GM23338 (cell line): ENCODE measurements at regions not wholly inside any gene's neighbourhood (a gene's known extent, or its start where the extent isn't known, plus 50 kb on each side); places are given as distances from the start of the nearest gene placed in this dataset.

Experiments used
- ATAC-seq: fragments of 200-7000 bp; cut with Tn5 transposase; 3 replicates; pipeline ENCODE4 v1.9.1; 2020
- DNase-seq: peaks from one replicate; pipeline ENCODE4 v3.0.0-alpha.2; 2015; ENCODE audit warnings: low spot score
- H2AFZ ChIP-seq: fragments of 200-600 bp; sonication (generic); 2 replicates; pipeline ENCODE4 v1.8.0; 2016; ENCODE audit warnings: antibody characterized with exemption, mild to moderate bottlenecking, moderate library complexity
- H3F3A ChIP-seq: fragments of 200-600 bp; sonication (generic); replicated peaks from 2 replicates; pipeline ENCODE4 v1.8.0; 2017; ENCODE audit warnings: antibody characterized with exemption, mixed run types, low read depth
- H3K27ac ChIP-seq: fragments of 200-600 bp; sonication (generic); 2 replicates; pipeline ENCODE4 v1.6.1; 2016; ENCODE audit warnings: low read depth
- H3K27me3 ChIP-seq: fragments of 200-600 bp; sonication (generic); 2 replicates; pipeline ENCODE4 v1.8.0; 2016; ENCODE audit warnings: mild to moderate bottlenecking, mixed run types, moderate library complexity; ENCODE audit not compliant: insufficient read depth
- H3K36me3 ChIP-seq: fragments of 200-600 bp; sonication (generic); 2 replicates; pipeline ENCODE4 v1.8.0; 2016; ENCODE audit warnings: mild to moderate bottlenecking; ENCODE audit not compliant: insufficient read depth
- H3K4me1 ChIP-seq: fragments of 200-600 bp; sonication (generic); 2 replicates; pipeline ENCODE4 v1.8.0; 2016; ENCODE audit warnings: mild to moderate bottlenecking, moderate library complexity; ENCODE audit not compliant: insufficient read depth
- H3K4me2 ChIP-seq: fragments of 200-600 bp; sonication (generic); 2 replicates; pipeline ENCODE4 v1.7.1; 2017; ENCODE audit warnings: mixed run types
- H3K4me3 ChIP-seq: fragments of 200-600 bp; sonication (generic); 2 replicates; pipeline ENCODE4 v1.6.1; 2016; ENCODE audit warnings: mixed run types
- H3K79me2 ChIP-seq: fragments of 200-600 bp; sonication (generic); replicated peaks from 2 replicates; pipeline ENCODE4 v1.8.0; 2017; ENCODE audit warnings: mild to moderate bottlenecking; ENCODE audit not compliant: insufficient read depth
- H3K9me2 ChIP-seq: fragments of 200-600 bp; sonication (generic); 2 replicates; pipeline ENCODE4 v1.8.0; 2017; ENCODE audit not compliant: insufficient read depth
- H4K20me1 ChIP-seq: fragments of 200-600 bp; sonication (generic); replicated peaks from 2 replicates; pipeline ENCODE4 v1.8.0; 2017; ENCODE audit warnings: mild to moderate bottlenecking; ENCODE audit not compliant: insufficient read depth
- H3K27ac Mint-ChIP-seq: 2 replicates; pipeline ENCODE4 v1.8.0; 2020; ENCODE audit warnings: inconsistent platforms, mild to moderate bottlenecking, moderate library complexity, mixed read lengths
- H3K27me3 Mint-ChIP-seq: 3 replicates; pipeline ENCODE4 v1.8.0; 2022; ENCODE audit warnings: low read depth, mild to moderate bottlenecking, moderate library complexity, mixed read lengths, inconsistent platforms; ENCODE audit not compliant: insufficient read depth, poor library complexity
- H3K36me3 Mint-ChIP-seq: 3 replicates; pipeline ENCODE4 v1.8.0; 2021; ENCODE audit warnings: low read depth, mild to moderate bottlenecking, inconsistent platforms, moderate library complexity, mixed read lengths
- H3K4me1 Mint-ChIP-seq: 3 replicates; pipeline ENCODE4 v1.8.0; 2020; ENCODE audit warnings: mild to moderate bottlenecking, inconsistent platforms, mixed read lengths
- H3K4me3 Mint-ChIP-seq: 3 replicates; pipeline ENCODE4 v1.8.0; 2021; ENCODE audit warnings: moderate library complexity, mild to moderate bottlenecking, inconsistent platforms, mixed read lengths
- H3K9me3 Mint-ChIP-seq: 3 replicates; pipeline ENCODE4 v1.8.0; 2020; ENCODE audit warnings: moderate library complexity, mild to moderate bottlenecking, inconsistent platforms, mixed read lengths
- CREB1 ChIP-seq: fragments of 250-450 bp; sonication (Bioruptor Pico); IDR thresholded peaks from 2 replicates; pipeline ENCODE4 v1.5.0; 2020; ENCODE audit warnings: low read depth, mild to moderate bottlenecking, moderate library complexity
- EZH2 ChIP-seq: fragments of 200-600 bp; sonication (generic); IDR thresholded peaks from one replicate; pipeline ENCODE4 v1.8.0; 2017; ENCODE audit warnings: antibody characterized with exemption, mild to moderate bottlenecking, low read depth; ENCODE audit not compliant: unreplicated experiment
- JUNB ChIP-seq: IDR thresholded peaks from one replicate; pipeline ENCODE4 v1.6.1; 2016; ENCODE audit warnings: antibody characterized with exemption; ENCODE audit not compliant: unreplicated experiment
- NANOG ChIP-seq: IDR thresholded peaks from 2 replicates; pipeline ENCODE4 v1.6.1; 2016; ENCODE audit warnings: antibody characterized with exemption, borderline replicate concordance
- POLR2AphosphoS5 ChIP-seq: IDR thresholded peaks from 2 replicates; pipeline ENCODE4 v1.6.1; 2016; ENCODE audit warnings: antibody characterized with exemption, low read depth
- STAT1 ChIP-seq: IDR thresholded peaks from one replicate; pipeline ENCODE4 v1.6.1; 2016; ENCODE audit warnings: antibody characterized with exemption; ENCODE audit not compliant: unreplicated experiment
- ZNF114 ChIP-seq: fragments of 250-450 bp; sonication (Bioruptor Pico); IDR thresholded peaks from 2 replicates; pipeline ENCODE4 v1.5.0; 2020; ENCODE audit warnings: mild to moderate bottlenecking, moderate library complexity
- ZNF331 ChIP-seq: fragments of 250-450 bp; sonication (Bioruptor Pico); IDR thresholded peaks from 2 replicates; pipeline ENCODE4 v1.5.0; 2020; ENCODE audit warnings: low read depth, mild to moderate bottlenecking, moderate library complexity
- TF ChIP-seq, protein P1 (sequence below): IDR thresholded peaks from 2 replicates; pipeline ENCODE4 v1.6.1; 2016; ENCODE audit warnings: antibody characterized with exemption
- TF ChIP-seq, protein P2 (sequence below), 2 experiments: fragments of 200-600 bp in 1 of 2; sonication (generic) in 1 of 2; conservative IDR thresholded peaks; 2 replicates each; pipeline versions ENCODE4 v1.5.1 to v1.6.1; 2016 to 2017; ENCODE audit warnings: antibody characterized with exemption in 2 of 2, low read depth in 2 of 2, mild to moderate bottlenecking in 2 of 2, moderate library complexity in 1 of 2

DNA sequence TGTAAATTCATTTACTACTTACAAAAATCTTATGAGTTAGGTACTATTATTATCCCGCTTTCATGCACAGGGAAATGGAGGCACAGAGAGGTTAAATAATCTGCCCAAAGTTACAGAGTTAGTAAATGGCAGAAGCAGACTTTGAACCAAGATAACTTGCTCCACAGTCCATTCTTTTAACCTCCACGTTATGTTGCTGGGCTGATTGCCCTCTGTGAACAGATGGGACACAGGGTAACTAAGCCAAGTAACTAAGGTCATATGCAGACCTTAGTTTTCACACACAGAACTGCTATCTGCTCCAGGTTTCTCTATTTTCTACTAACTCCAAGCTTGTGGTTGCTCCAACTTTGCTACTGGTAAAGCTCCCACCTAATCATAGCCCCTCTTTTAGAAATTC is 147.1 kb upstream of the IFNG-AS1 start:
- DNase-seq (no peak), ATAC-seq (no peak)
- TF ChIP-seq, protein P1, sequence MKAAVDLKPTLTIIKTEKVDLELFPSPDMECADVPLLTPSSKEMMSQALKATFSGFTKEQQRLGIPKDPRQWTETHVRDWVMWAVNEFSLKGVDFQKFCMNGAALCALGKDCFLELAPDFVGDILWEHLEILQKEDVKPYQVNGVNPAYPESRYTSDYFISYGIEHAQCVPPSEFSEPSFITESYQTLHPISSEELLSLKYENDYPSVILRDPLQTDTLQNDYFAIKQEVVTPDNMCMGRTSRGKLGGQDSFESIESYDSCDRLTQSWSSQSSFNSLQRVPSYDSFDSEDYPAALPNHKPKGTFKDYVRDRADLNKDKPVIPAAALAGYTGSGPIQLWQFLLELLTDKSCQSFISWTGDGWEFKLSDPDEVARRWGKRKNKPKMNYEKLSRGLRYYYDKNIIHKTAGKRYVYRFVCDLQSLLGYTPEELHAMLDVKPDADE, result no peak
- TF ChIP-seq EZH2 (no peak), ZNF114 (CRISPR knock-in tag) (no peak), STAT1 (no peak), JUNB (no peak), CREB1 (CRISPR knock-in tag) (no peak)
- H3K4me3 Mint-ChIP-seq, result no peak overlapping the region
- no peaks in the 10 kb centered on the region for H3K79me2 ChIP-seq
- no peaks in the 10 kb centered on the region for H3K4me1 ChIP-seq
- no peaks in the 10 kb centered on the region for H3K36me3 ChIP-seq
- H2AFZ ChIP-seq, result no peak overlapping the region
- H3F3A ChIP-seq, result no peaks in the 10 kb centered on the region
- H3K27ac Mint-ChIP-seq, result no peak overlapping the region
- no peaks in the 10 kb centered on the region for H4K20me1 ChIP-seq
- H3K4me2 ChIP-seq, result no peak overlapping the region
- no peak overlapping the region for H3K4me3 ChIP-seq
- H3K9me2 ChIP-seq, result no peaks in the 10 kb centered on the region
- no peaks in the 10 kb centered on the region for H3K4me1 Mint-ChIP-seq
- H3K27me3 ChIP-seq, result no peaks in the 10 kb centered on the region
- no peak overlapping the region for H3K27ac ChIP-seq
- peaks cover 10% of the 10 kb centered on the region for H3K9me3 Mint-ChIP-seq
- no peaks in the 10 kb centered on the region for H3K27me3 Mint-ChIP-seq
- no peaks in the 10 kb centered on the region for H3K36me3 Mint-ChIP-seq

- H3K36me3 ChIP-seq, result no peaks in the 10 kb centered on the region
- H3K4me3 ChIP-seq, result no peak overlapping the region
- H3K27ac ChIP-seq, result no peak overlapping the region
- H3K4me3 Mint-ChIP-seq, result no peak overlapping the region
- no peaks in the 10 kb centered on the region for H3K4me1 ChIP-seq
- no peaks in the 10 kb centered on the region; the same call in 2 of the 3 replicates for H3K36me3 Mint-ChIP-seq
- peaks cover 5% of the 10 kb centered on the region; the same call in 2 of the 3 replicates for H3K9me3 Mint-ChIP-seq
- H3K9me2 ChIP-seq, result no peaks in the 10 kb centered on the region
- H3K27ac Mint-ChIP-seq, result no peak overlapping the region
- TF ChIP-seq NANOG, result no peak
- TF ChIP-seq, protein P1, result no peak
- no peaks in the 10 kb centered on the region for H3F3A ChIP-seq
- H2AFZ ChIP-seq, result no peak overlapping the region
- ATAC-seq, result no peak
- H4K20me1 ChIP-seq, result no peaks in the 10 kb centered on the region
- no peaks in the 10 kb centered on the region for H3K4me1 Mint-ChIP-seq
- H3K4me2 ChIP-seq, result no peak overlapping the region
- H3K79me2 ChIP-seq, result no peaks in the 10 kb centered on the region
- DNase-seq, result no peak
- H3K27me3 Mint-ChIP-seq, result no peaks in the 10 kb centered on the region
- no peaks in the 10 kb centered on the region for H3K27me3 ChIP-seq
Observed at GRCh38 chr12:67843257-67843656, 146.0 kb upstream of the IFNG-AS1 start.

GRCh38 chr12:67852701-67853100 is 136.5 kb upstream of the IFNG-AS1 start:
- Histone ChIP-seq H3F3A (no peaks in the 10 kb centered on the region), H2AFZ (no peak overlapping the region), H3K9me2 (no peaks in the 10 kb centered on the region; the same call in 1 of the 2 replicates), H3K27ac (no peak overlapping the region), H4K20me1 (no peaks in the 10 kb centered on the region), H3K4me2 (no peak overlapping the region), H3K4me3 (no peak overlapping the region), H3K4me1 (no peaks in the 10 kb centered on the region), H3K79me2 (no peaks in the 10 kb centered on the region), H3K36me3 (0 out of 2 replicates have a peak, but pooled peaks cover 11% of the 10 kb centered on the region), H3K27me3 (no peaks in the 10 kb centered on the region)
- H3K27me3 Mint-ChIP-seq, result no peaks in the 10 kb centered on the region
- TF ChIP-seq POLR2AphosphoS5, result no peak
- TF ChIP-seq EZH2, result no peak
- no peak for TF ChIP-seq JUNB
- TF ChIP-seq CREB1 (CRISPR knock-in tag), result no peak
- TF ChIP-seq STAT1, result no peak
- no peak for TF ChIP-seq NANOG
- TF ChIP-seq, protein P2, sequence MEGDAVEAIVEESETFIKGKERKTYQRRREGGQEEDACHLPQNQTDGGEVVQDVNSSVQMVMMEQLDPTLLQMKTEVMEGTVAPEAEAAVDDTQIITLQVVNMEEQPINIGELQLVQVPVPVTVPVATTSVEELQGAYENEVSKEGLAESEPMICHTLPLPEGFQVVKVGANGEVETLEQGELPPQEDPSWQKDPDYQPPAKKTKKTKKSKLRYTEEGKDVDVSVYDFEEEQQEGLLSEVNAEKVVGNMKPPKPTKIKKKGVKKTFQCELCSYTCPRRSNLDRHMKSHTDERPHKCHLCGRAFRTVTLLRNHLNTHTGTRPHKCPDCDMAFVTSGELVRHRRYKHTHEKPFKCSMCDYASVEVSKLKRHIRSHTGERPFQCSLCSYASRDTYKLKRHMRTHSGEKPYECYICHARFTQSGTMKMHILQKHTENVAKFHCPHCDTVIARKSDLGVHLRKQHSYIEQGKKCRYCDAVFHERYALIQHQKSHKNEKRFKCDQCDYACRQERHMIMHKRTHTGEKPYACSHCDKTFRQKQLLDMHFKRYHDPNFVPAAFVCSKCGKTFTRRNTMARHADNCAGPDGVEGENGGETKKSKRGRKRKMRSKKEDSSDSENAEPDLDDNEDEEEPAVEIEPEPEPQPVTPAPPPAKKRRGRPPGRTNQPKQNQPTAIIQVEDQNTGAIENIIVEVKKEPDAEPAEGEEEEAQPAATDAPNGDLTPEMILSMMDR (conservative IDR thresholded peaks at IDR 0.05; ENCODE audit: low read depth in 2 of 2), result no peak
- no peak for TF ChIP-seq ZNF114 (CRISPR knock-in tag)
- no peak for TF ChIP-seq ZNF331
- H3K27ac Mint-ChIP-seq, result no peak overlapping the region
- no peak for DNase-seq
- H3K9me3 Mint-ChIP-seq, result peaks cover 32% of the 10 kb centered on the region
- no peaks in the 10 kb centered on the region for H3K4me1 Mint-ChIP-seq
- ATAC-seq, result no peak
- peaks cover 15% of the 10 kb centered on the region for H3K36me3 Mint-ChIP-seq
- no peak overlapping the region for H3K4me3 Mint-ChIP-seq
